ENCODE measurements at regions not wholly inside any gene's neighbourhood (a gene's known extent, or its start where the extent isn't known, plus 50 kb on each side); places are given as distances from the start of the nearest gene placed in this dataset.
"Not testable (repeated sequence)": the region's sequence is repeated elsewhere in the genome, so short reads cannot be mapped to it uniquely, and the experiment has no call there.

DNA sequence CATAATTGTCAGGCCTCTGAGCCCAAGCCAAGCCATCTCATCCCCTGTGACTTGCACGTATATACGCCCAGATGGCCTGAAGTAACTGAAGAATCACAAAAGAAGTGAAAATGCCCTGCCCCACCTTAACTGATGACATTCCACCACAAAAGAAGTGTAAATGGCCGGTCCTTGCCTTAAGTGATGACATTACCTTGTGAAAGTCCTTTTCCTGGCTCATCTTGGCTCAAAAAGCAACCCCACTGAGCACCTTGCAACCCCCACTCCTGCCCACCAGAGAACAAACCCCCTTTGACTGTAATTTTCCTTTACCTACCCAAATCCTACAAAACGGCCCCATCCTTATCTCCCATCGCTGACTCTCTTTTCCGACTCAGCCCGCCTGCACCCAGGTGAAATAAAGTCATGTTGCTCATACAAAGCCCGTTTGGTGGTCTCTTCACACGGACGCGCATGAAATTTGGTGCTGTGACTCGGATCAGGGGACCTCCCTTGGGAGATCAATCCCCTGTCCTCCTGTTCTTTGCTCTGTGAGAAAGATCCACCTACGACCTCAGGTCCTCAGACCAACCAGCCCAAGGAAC is 692.1 kb downstream of the EFNA5 start:
- not testable (repeated sequence) for H3K36me3 Mint-ChIP-seq; H3K9me3 Mint-ChIP-seq; H3K4me3 Mint-ChIP-seq; H3K4me1 Mint-ChIP-seq; H3K27me3 Mint-ChIP-seq (ENCODE audit: low read depth in 3 of 3); H3K27ac Mint-ChIP-seq; DNase-seq

DNA sequence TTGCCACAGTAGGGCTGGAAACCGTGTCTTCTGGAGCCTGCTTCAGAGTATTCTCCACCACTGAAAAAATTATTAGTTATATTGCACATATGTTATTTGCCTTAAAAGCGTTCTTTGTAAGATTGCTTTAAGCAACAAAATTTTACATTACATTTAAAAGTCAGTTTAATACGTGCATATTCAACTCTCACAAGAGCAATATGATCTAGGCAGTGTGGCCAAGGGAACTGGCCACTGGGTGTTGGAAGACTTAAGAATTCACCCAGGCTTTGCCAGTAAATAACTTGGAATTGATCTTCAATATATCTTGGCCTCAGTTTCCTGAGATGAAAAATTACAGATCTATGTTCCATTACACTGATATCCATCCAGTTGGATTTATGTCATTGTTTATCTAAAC is 694.4 kb downstream of the EFNA5 start:
- no peaks in the 10 kb centered on the region for H3K9me3 Mint-ChIP-seq
- DNase-seq: no peak
- H3K27me3 Mint-ChIP-seq (ENCODE audit: low read depth in 3 of 3): peaks cover 2 to 6% (median 3%) of the 10 kb centered on the region in 3 donors
- H3K4me1 Mint-ChIP-seq: no peaks in the 10 kb centered on the region
- no peaks in the 10 kb centered on the region for H3K36me3 Mint-ChIP-seq
- no peak overlapping the region for H3K4me3 Mint-ChIP-seq
- H3K27ac Mint-ChIP-seq: no peak overlapping the region

GRCh38 chr5:106974272-106974671 is 696.5 kb downstream of the EFNA5 start:
- Mint-ChIP-seq H3K9me3 (no peaks in the 10 kb centered on the region), H3K4me3 (no peak overlapping the region), H3K27ac (no peak overlapping the region), H3K4me1 (no peaks in the 10 kb centered on the region), H3K27me3 (ENCODE audit: low read depth in 3 of 3) (peaks cover 2 to 3% (median 3%) of the 10 kb centered on the region in 3 donors), H3K36me3 (no peaks in the 10 kb centered on the region)
- no peak for DNase-seq

GRCh38 chr5:106966686-106967315 is 703.9 kb downstream of the EFNA5 start:
- no peak overlapping the region for H3K27ac Mint-ChIP-seq

DNA sequence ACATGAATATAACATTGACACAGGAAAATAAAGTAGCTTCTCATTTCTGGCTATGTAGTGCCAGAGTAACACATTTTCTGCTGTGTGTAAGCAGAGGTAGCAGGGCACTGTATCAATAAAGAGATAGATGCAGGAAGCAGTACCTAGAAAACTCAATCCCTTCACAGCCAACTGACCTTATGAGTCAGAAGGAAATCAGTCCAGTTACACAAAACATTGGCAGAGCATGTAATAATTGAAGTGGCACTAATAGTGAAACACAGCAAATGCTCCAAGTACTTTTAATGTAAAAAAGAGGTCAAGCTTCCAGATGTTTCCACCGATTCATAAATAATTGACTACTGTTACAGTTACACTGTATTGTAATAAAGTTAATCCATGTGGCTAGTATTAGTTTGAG is 706.6 kb downstream of the EFNA5 start:
- DNase-seq: no peak
- H3K4me1 Mint-ChIP-seq: no peaks in the 10 kb centered on the region
- H3K36me3 Mint-ChIP-seq: no peaks in the 10 kb centered on the region
- peaks cover 6 to 7% (median 6%) of the 10 kb centered on the region in 3 donors for H3K27me3 Mint-ChIP-seq (ENCODE audit: low read depth in 3 of 3)
- H3K27ac Mint-ChIP-seq: no peak overlapping the region
- peaks cover 0 to 4% (median under 1%) of the 10 kb centered on the region in 6 donors for H3K9me3 Mint-ChIP-seq
- H3K4me3 Mint-ChIP-seq: no peak overlapping the region

More at GRCh38 chr5:106966686-106967315, 703.9 kb downstream of the EFNA5 start:
- Mint-ChIP-seq H3K4me1 (no peaks in the 10 kb centered on the region), H3K9me3 (peaks cover 0 to 4% (median under 1%) of the 10 kb centered on the region in 6 donors), H3K27me3 (ENCODE audit: low read depth in 3 of 3) (peaks cover 3 to 7% (median 6%) of the 10 kb centered on the region in 3 donors), H3K4me3 (no peak overlapping the region), H3K36me3 (no peaks in the 10 kb centered on the region)
- no peak for DNase-seq

DNA sequence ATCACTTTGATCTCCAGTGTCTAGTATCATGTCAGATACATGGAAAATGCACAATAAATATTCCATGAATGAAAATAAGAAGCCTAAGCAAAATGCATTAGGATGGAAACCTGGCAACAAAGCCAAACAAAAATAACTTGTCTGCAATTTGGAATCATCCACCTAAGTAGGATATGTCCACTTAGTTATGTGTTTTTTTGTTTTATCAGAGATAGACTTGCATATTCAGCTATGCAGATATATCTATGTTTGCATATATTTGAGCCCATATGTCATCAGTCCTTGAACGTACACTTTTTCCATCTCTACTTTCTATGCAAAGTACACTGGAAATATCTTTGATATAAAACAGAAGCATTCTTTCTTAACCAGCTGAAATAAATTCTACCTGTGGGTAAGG is 707.1 kb downstream of the EFNA5 start:
- no peak for DNase-seq
- Mint-ChIP-seq H3K9me3 (peaks cover 0 to 4% (median under 1%) of the 10 kb centered on the region in 6 donors), H3K4me3 (no peak overlapping the region), H3K4me1 (no peaks in the 10 kb centered on the region), H3K27me3 (ENCODE audit: low read depth in 3 of 3) (peaks cover 6 to 7% (median 6%) of the 10 kb centered on the region in 3 donors), H3K27ac (no peak overlapping the region), H3K36me3 (no peaks in the 10 kb centered on the region)

- Mint-ChIP-seq H3K36me3 (no peaks in the 10 kb centered on the region), H3K27ac (no peak overlapping the region), H3K27me3 (ENCODE audit: low read depth in 3 of 3) (peaks cover 5 to 7% (median 6%) of the 10 kb centered on the region in 3 donors), H3K9me3 (peaks cover 0 to 4% (median under 1%) of the 10 kb centered on the region in 6 donors), H3K4me1 (no peaks in the 10 kb centered on the region), H3K4me3 (no peak overlapping the region)
- no peak for DNase-seq
These were observed 708.1 kb downstream of the EFNA5 start for GRCh38 chr5:106962464-106963230.

DNA sequence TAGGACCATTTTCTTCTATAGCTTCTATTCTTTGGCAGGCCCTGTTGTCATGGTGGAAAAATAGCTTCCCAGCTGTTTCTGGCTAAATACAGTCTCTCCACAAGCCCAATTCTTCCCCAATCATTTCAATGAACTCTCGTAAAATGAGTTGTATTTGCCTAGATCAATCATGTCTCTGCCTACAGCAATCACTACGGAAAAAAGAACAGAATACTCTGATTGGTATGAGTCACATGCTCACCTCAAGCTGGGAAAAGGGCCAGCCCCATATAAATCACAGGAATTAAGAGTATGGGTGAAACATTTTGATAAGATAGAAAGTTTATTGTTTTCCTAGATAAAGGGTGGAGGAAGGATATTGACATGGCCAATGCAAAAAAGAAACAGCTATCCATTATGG is 711.4 kb downstream of the EFNA5 start:
- H3K36me3 Mint-ChIP-seq: no peaks in the 10 kb centered on the region
- DNase-seq: no peak
- H3K27me3 Mint-ChIP-seq (ENCODE audit: low read depth in 3 of 3): peaks cover 3 to 5% (median 3%) of the 10 kb centered on the region in 3 donors
- peaks cover 0 to 2% (median 0%) of the 10 kb centered on the region in 6 donors for H3K9me3 Mint-ChIP-seq
- no peak overlapping the region for H3K4me3 Mint-ChIP-seq
- no peak overlapping the region for H3K27ac Mint-ChIP-seq
- H3K4me1 Mint-ChIP-seq: no peaks in the 10 kb centered on the region

DNA sequence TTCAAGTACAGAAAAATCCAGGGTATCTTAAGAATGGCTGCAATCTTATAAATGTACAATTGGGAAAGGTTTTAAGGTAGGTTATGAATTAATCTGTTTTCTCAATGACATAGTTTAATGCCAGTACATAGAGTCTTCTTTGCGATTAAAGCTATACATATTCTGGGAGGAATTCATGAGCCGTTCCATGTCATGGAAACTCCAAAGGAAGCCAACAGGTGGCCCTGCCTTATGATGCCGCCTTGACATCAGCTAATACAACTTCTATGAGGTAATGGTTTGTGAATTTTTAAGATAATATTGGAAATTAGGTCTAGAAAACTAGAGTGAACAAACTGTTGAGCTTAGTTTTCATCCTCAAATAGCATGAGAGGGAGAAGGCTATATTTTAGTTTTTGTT is 713.4 kb downstream of the EFNA5 start:
- Mint-ChIP-seq H3K27me3 (ENCODE audit: low read depth in 3 of 3) (peaks cover 3 to 5% (median 3%) of the 10 kb centered on the region in 3 donors), H3K27ac (no peak overlapping the region), H3K4me3 (no peak overlapping the region), H3K36me3 (no peaks in the 10 kb centered on the region), H3K4me1 (no peaks in the 10 kb centered on the region), H3K9me3 (peaks cover 0 to 2% (median 0%) of the 10 kb centered on the region in 6 donors)
- no peak for DNase-seq

DNA sequence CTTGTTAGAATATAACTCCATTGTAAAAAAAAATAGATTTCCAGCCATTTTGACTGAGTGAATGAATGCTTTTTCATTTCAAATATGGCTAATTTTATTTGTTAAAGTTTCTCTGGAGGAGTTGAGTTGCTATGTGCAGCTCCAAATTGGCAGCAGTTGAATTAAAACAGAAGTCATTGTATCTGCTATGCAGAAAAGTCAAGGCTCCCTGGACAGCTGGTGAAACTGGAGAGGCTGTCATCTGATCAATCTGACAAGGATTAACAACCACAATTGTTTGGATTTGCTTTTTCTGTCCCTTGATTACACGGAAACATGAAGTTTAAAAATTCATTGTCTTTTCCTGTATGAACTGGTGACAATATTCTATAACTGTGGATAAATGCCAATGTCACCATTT is 713.9 kb downstream of the EFNA5 start:
- H3K36me3 Mint-ChIP-seq: no peaks in the 10 kb centered on the region
- H3K27ac Mint-ChIP-seq: no peak overlapping the region
- no peaks in the 10 kb centered on the region for H3K9me3 Mint-ChIP-seq
- no peaks in the 10 kb centered on the region for H3K4me1 Mint-ChIP-seq
- H3K27me3 Mint-ChIP-seq (ENCODE audit: low read depth in 3 of 3): peaks cover 3% of the 10 kb centered on the region in 3 donors
- H3K4me3 Mint-ChIP-seq: no peak overlapping the region
- no peak for DNase-seq

DNA sequence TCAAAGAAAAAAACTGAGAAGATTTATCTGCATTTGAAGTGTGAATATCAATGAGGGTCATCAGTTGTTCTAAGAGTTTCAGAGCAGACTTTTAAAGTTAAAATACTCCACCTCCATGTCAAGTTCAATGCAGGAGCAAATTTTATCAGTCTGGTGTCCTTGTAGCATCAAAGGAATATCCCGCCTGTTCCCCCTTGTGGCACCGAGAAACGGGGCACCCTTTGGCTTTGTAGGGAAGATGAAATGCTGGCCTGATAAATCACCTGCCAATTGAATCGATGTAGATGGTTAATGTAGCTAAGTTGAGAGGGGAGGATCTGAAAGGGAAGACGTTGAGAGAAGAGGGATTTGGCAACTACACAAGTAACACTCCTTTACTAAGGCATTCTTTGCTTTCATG is 714.5 kb downstream of the EFNA5 start:
- DNase-seq: no peak
- H3K27me3 Mint-ChIP-seq (ENCODE audit: low read depth in 3 of 3): peaks cover 3 to 4% (median 3%) of the 10 kb centered on the region in 3 donors

GRCh38 chr5:106940986-106941385 is 729.8 kb downstream of the EFNA5 start:
- no peaks in the 10 kb centered on the region for H3K9me3 Mint-ChIP-seq
- no peak for DNase-seq

More for the DNA sequence above, 714.5 kb downstream of the EFNA5 start:
- Mint-ChIP-seq H3K36me3 (no peaks in the 10 kb centered on the region), H3K9me3 (peaks cover 0 to 1% (median 0%) of the 10 kb centered on the region in 6 donors), H3K4me1 (no peaks in the 10 kb centered on the region), H3K27ac (no peak overlapping the region), H3K4me3 (no peak overlapping the region)

GRCh38 chr5:106940301-106940846 is 730.4 kb downstream of the EFNA5 start:
- Mint-ChIP-seq H3K27ac (no peak overlapping the region), H3K9me3 (no peaks in the 10 kb centered on the region), H3K4me3 (no peak overlapping the region), H3K4me1 (no peaks in the 10 kb centered on the region), H3K36me3 (no peaks in the 10 kb centered on the region), H3K27me3 (ENCODE audit: low read depth in 3 of 3) (peaks cover 0 to 8% (median 8%) of the 10 kb centered on the region in 3 donors)
- DNase-seq: no peak

More at GRCh38 chr5:106940986-106941385, 729.8 kb downstream of the EFNA5 start:
- peaks cover 0 to 8% (median 8%) of the 10 kb centered on the region in 3 donors for H3K27me3 Mint-ChIP-seq (ENCODE audit: low read depth in 3 of 3)
- no peak overlapping the region for H3K27ac Mint-ChIP-seq
- no peaks in the 10 kb centered on the region for H3K36me3 Mint-ChIP-seq
- H3K4me3 Mint-ChIP-seq: no peak overlapping the region
- H3K4me1 Mint-ChIP-seq: no peaks in the 10 kb centered on the region

- Mint-ChIP-seq H3K27me3 (ENCODE audit: low read depth in 3 of 3) (peaks cover 0 to 3% (median 2%) of the 10 kb centered on the region in 3 donors), H3K4me3 (no peak overlapping the region), H3K4me1 (no peaks in the 10 kb centered on the region), H3K36me3 (no peaks in the 10 kb centered on the region), H3K9me3 (peaks cover 0 to 3% (median 0%) of the 10 kb centered on the region in 6 donors), H3K27ac (no peak overlapping the region)
- no peak for DNase-seq
These were observed 747.3 kb downstream of the EFNA5 start for GRCh38 chr5:106923409-106923808.
